ENCODE measurements at regions not wholly inside any gene's neighbourhood (a gene's known extent, or its start where the extent isn't known, plus 50 kb on each side); places are given as distances from the start of the nearest gene placed in this dataset.
"Not testable (repeated sequence)": the region's sequence is repeated elsewhere in the genome, so short reads cannot be mapped to it uniquely, and the experiment has no call there.

DNA sequence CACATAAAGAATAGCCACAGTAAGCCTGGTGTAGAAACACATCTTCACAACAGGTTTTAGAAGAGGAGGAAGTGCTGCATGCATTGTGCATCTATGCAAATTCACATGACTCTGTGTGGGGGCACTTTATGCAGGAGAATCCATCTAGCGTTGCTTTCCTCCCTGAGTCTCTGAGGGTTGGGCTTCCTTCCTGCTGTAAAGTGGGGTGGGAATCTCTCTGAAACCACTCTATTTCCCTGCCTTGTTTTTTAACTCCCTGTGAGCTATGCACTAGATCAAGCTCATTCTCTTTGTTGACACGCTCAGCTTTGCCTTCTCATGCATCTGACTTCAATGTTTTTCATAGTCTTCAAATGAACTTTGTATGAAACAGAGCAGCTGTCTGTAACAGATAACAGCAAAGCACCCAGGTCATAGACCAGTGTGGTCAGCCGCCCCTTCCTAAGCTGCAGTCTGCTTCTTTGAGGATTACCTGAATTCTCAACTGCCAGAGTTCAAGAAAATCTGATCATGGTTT, 102.7 kb upstream of the DPH5 start:
- Histone ChIP-seq H4K20me1 (ENCODE audit: insufficient read depth, low read length) (no peaks in the 10 kb centered on the region), H3K4me3 (ENCODE audit: low read length) (no peak overlapping the region), H3K27ac (ENCODE audit: low read length) (no peak overlapping the region), H3K27me3 (replicated peaks; ENCODE audit: insufficient read depth, low read length) (no peaks in the 10 kb centered on the region), H3K9me2 (replicated peaks; ENCODE audit: insufficient read depth, low read length) (no peaks in the 10 kb centered on the region), H3K79me2 (ENCODE audit: low read length) (no peaks in the 10 kb centered on the region), H3K4me2 (ENCODE audit: low read depth, low read length) (no peak overlapping the region), H3K9ac (ENCODE audit: low read length) (no peak overlapping the region), H3K9me3 (replicated peaks; ENCODE audit: insufficient read depth, low read length) (no peaks in the 10 kb centered on the region), H3F3A (ENCODE audit: insufficient read depth, low read length) (no peaks in the 10 kb centered on the region), H3K4me1 (ENCODE audit: low read length) (no peaks in the 10 kb centered on the region), H2AFZ (ENCODE audit: low read length) (no peak overlapping the region), H3K36me3 (replicated peaks; ENCODE audit: insufficient read depth, low read length) (no peaks in the 10 kb centered on the region)
- TF ChIP-seq EZH2 (optimal IDR thresholded peaks at IDR 0.05; ENCODE audit: low read depth, low read length) (no peak), EZH2phosphoT487 (IDR thresholded peaks at IDR 0.05; ENCODE audit: low read length) (no peak)
- TF ChIP-seq, protein P1, sequence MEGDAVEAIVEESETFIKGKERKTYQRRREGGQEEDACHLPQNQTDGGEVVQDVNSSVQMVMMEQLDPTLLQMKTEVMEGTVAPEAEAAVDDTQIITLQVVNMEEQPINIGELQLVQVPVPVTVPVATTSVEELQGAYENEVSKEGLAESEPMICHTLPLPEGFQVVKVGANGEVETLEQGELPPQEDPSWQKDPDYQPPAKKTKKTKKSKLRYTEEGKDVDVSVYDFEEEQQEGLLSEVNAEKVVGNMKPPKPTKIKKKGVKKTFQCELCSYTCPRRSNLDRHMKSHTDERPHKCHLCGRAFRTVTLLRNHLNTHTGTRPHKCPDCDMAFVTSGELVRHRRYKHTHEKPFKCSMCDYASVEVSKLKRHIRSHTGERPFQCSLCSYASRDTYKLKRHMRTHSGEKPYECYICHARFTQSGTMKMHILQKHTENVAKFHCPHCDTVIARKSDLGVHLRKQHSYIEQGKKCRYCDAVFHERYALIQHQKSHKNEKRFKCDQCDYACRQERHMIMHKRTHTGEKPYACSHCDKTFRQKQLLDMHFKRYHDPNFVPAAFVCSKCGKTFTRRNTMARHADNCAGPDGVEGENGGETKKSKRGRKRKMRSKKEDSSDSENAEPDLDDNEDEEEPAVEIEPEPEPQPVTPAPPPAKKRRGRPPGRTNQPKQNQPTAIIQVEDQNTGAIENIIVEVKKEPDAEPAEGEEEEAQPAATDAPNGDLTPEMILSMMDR (IDR thresholded peaks at IDR 0.05; ENCODE audit: low read length), result no peak
- no peak for DNase-seq

GRCh38 chr1:101124405-101124804, 98.8 kb upstream of the DPH5 start:
- Histone ChIP-seq H3K9ac (ENCODE audit: low read length) (no peak overlapping the region), H3K9me2 (replicated peaks; ENCODE audit: insufficient read depth, low read length) (no peaks in the 10 kb centered on the region), H3F3A (ENCODE audit: insufficient read depth, low read length) (no peaks in the 10 kb centered on the region), H3K4me1 (ENCODE audit: low read length) (no peaks in the 10 kb centered on the region), H4K20me1 (ENCODE audit: insufficient read depth, low read length) (no peaks in the 10 kb centered on the region), H3K27me3 (replicated peaks; ENCODE audit: insufficient read depth, low read length) (no peaks in the 10 kb centered on the region), H3K36me3 (replicated peaks; ENCODE audit: insufficient read depth, low read length) (no peaks in the 10 kb centered on the region), H3K4me3 (ENCODE audit: low read length) (no peak overlapping the region), H3K79me2 (ENCODE audit: low read length) (no peaks in the 10 kb centered on the region), H3K4me2 (ENCODE audit: low read depth, low read length) (no peak overlapping the region), H3K9me3 (replicated peaks; ENCODE audit: insufficient read depth, low read length) (no peaks in the 10 kb centered on the region), H2AFZ (ENCODE audit: low read length) (no peak overlapping the region), H3K27ac (ENCODE audit: low read length) (no peak overlapping the region)
- no peak for DNase-seq
- TF ChIP-seq EZH2 (optimal IDR thresholded peaks at IDR 0.05; ENCODE audit: low read depth, low read length), result no peak
- TF ChIP-seq, protein P1 (IDR thresholded peaks at IDR 0.05; ENCODE audit: low read length), result no peak
- no peak for TF ChIP-seq EZH2phosphoT487 (IDR thresholded peaks at IDR 0.05; ENCODE audit: low read length)

GRCh38 chr1:101123904-101124303, 98.3 kb upstream of the DPH5 start:
- H3K4me1 ChIP-seq (ENCODE audit: low read length); H3K79me2 ChIP-seq (ENCODE audit: low read length); DNase-seq; H3K9me2 ChIP-seq (replicated peaks; ENCODE audit: insufficient read depth, low read length); H3K4me3 ChIP-seq (ENCODE audit: low read length); H3F3A ChIP-seq (ENCODE audit: insufficient read depth, low read length); H3K27me3 ChIP-seq (replicated peaks; ENCODE audit: insufficient read depth, low read length); H3K9me3 ChIP-seq (replicated peaks; ENCODE audit: insufficient read depth, low read length); H3K36me3 ChIP-seq (replicated peaks; ENCODE audit: insufficient read depth, low read length); H4K20me1 ChIP-seq (ENCODE audit: insufficient read depth, low read length); H2AFZ ChIP-seq (ENCODE audit: low read length); H3K4me2 ChIP-seq (ENCODE audit: low read depth, low read length); H3K27ac ChIP-seq (ENCODE audit: low read length); H3K9ac ChIP-seq (ENCODE audit: low read length): not testable (repeated sequence)

DNA sequence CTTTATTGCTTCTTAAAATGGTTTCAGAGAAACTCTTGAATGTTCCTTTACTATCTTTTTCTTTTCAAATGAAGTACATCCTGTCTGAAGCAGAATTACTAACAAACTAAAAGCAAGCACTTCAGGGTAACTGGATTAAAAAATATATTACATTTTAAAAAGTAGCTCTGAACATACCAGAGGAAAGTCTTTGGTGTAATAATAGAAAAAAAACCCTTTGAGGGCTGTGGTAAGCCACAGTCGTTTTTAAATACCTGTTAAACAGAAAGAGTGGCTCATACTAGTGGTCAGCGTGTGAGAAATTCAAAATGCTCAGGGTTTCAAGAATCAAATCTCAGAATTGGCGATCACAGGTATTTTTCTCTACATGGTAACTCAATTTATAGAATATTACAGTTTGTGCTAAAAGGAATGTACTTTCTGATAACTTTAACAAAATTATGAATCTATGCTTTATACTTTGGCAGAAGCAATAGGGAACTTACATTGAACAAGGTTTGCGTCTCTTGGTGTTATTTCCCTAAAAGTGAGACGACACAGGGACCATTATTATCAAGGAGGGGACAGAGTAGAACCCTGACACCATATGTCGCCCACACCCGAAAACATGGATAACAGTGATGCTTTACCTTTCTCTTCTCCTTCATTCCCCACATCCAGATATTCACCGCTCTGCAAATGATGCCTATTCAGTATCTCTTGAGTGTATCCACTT, 97.0 kb upstream of the DPH5 start:
- Histone ChIP-seq H3K79me2 (ENCODE audit: low read length) (no peaks in the 10 kb centered on the region), H3K4me2 (ENCODE audit: low read depth, low read length) (no peak overlapping the region), H4K20me1 (ENCODE audit: insufficient read depth, low read length) (no peaks in the 10 kb centered on the region), H3K27me3 (replicated peaks; ENCODE audit: insufficient read depth, low read length) (no peaks in the 10 kb centered on the region), H3K9me3 (replicated peaks; ENCODE audit: insufficient read depth, low read length) (no peaks in the 10 kb centered on the region), H3F3A (ENCODE audit: insufficient read depth, low read length) (no peaks in the 10 kb centered on the region), H3K4me1 (ENCODE audit: low read length) (no peaks in the 10 kb centered on the region), H3K9me2 (replicated peaks; ENCODE audit: insufficient read depth, low read length) (no peaks in the 10 kb centered on the region), H2AFZ (ENCODE audit: low read length) (no peak overlapping the region), H3K9ac (ENCODE audit: low read length) (no peak overlapping the region), H3K36me3 (replicated peaks; ENCODE audit: insufficient read depth, low read length) (no peaks in the 10 kb centered on the region), H3K4me3 (ENCODE audit: low read length) (no peak overlapping the region), H3K27ac (ENCODE audit: low read length) (no peak overlapping the region)
- peak; percentile 7 for DNase-seq
- TF ChIP-seq EZH2 (optimal IDR thresholded peaks at IDR 0.05; ENCODE audit: low read depth, low read length) (no peak), EZH2phosphoT487 (IDR thresholded peaks at IDR 0.05; ENCODE audit: low read length) (no peak)
- TF ChIP-seq, protein P1 (IDR thresholded peaks at IDR 0.05; ENCODE audit: low read length), result no peak

Data from MM.1S (cell line).